ENCODE measurements at regions not wholly inside any gene's neighbourhood (a gene's known extent, or its start where the extent isn't known, plus 50 kb on each side); places are given as distances from the start of the nearest gene placed in this dataset.
"Not testable (repeated sequence)": the region's sequence is repeated elsewhere in the genome, so short reads cannot be mapped to it uniquely, and the experiment has no call there.

DNA sequence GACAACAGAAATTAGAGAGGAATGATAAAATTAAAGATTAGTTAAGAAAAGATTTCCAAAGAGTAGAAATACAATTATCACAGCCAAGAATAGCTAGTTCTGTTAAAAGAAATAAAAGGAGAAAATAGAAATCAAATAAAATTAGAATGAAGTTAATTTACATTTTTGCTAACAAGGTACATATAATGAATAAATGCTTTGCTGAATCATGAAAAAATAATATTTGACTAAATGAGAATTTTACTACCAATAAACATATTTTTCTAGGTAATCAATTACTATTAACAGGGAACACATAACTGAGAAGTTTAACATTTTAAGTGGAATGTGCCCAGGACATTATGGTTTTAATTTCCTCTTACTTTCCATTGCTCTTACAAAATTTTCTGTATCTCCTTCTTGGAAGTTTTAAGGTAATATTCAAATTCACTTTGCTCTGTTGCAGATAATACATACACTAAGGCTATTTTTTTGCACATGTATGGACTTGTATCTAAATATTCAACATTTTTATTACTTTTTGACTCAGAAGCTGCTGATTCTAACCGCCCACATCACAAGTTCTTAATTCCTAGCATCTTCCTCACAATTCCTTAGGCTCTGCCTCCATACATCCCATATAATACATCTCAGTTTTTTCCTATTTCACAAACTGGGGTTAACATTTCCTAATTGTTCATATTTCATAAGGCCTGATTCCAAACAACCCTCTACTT is 870.7 kb upstream of the INTU start:
- Histone ChIP-seq H3K4me1 (no peaks in the 10 kb centered on the region), H3K9me3 (no peaks in the 10 kb centered on the region), H3K9ac (no peak overlapping the region), H3K36me3 (no peaks in the 10 kb centered on the region), H3K27ac (no peak overlapping the region), H3K4me2 (no peak overlapping the region), H3K4me3 (no peak overlapping the region), H4K20me1 (no peaks in the 10 kb centered on the region), H3K27me3 (no peaks in the 10 kb centered on the region)
- no peak for TF ChIP-seq Cebpa-rat (IDR thresholded peaks at IDR 0.05)

GRCh38 chr4:126762663-126763247 is 870.0 kb upstream of the INTU start:
- Histone ChIP-seq H3K27me3 (no peaks in the 10 kb centered on the region), H3K4me1 (no peaks in the 10 kb centered on the region), H3K9ac (no peak overlapping the region)

GRCh38 chr4:126766241-126766640 is 866.5 kb upstream of the INTU start:
- TF ChIP-seq Cebpa-rat (IDR thresholded peaks at IDR 0.05) = no peak
- no peaks in the 10 kb centered on the region for H4K20me1 ChIP-seq

More at GRCh38 chr4:126762663-126763247, 870.0 kb upstream of the INTU start:
- no peak overlapping the region for H3K27ac ChIP-seq
- no peak for TF ChIP-seq Cebpa-rat (IDR thresholded peaks at IDR 0.05)
- no peaks in the 10 kb centered on the region for H3K9me3 ChIP-seq
- no peaks in the 10 kb centered on the region for H4K20me1 ChIP-seq
- no peaks in the 10 kb centered on the region for H3K36me3 ChIP-seq
- H3K4me3 ChIP-seq = no peak overlapping the region
- no peak overlapping the region for H3K4me2 ChIP-seq

DNA sequence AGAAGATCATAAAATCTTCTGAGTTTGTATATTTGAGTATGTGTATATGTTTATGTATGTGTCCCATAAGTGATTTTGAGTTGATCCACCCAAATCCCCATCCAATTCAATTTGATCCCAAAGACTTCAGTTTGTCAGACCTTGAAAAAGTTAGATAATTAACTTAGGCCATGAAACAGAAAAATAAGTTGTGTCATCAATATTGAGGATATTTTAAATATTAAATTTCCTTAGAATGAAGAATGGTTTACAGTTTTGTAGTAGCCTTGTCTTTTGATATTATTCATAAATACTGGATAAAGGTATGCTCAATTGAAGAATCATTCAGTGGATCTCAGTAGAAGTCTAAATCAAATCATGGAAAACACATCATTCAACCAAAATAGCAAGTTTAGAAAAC is 864.4 kb upstream of the INTU start:
- no peak for TF ChIP-seq Cebpa-rat (IDR thresholded peaks at IDR 0.05)
- no peaks in the 10 kb centered on the region for H3K4me1 ChIP-seq
- no peak overlapping the region for H3K9ac ChIP-seq
- no peak overlapping the region for H3K4me3 ChIP-seq
- no peak overlapping the region for H3K4me2 ChIP-seq
- no peaks in the 10 kb centered on the region for H3K27me3 ChIP-seq
- no peaks in the 10 kb centered on the region for H3K36me3 ChIP-seq
- peaks cover 12% of the 10 kb centered on the region; the same call in 1 of the 2 replicates for H3K9me3 ChIP-seq
- H3K27ac ChIP-seq = no peak overlapping the region
- H4K20me1 ChIP-seq = no peaks in the 10 kb centered on the region

More at GRCh38 chr4:126766241-126766640, 866.5 kb upstream of the INTU start:
- no peak overlapping the region for H3K4me2 ChIP-seq
- H3K9ac ChIP-seq = no peak overlapping the region
- H3K27me3 ChIP-seq = no peaks in the 10 kb centered on the region
- no peaks in the 10 kb centered on the region for H3K36me3 ChIP-seq
- H3K4me1 ChIP-seq = no peaks in the 10 kb centered on the region
- peaks cover 10% of the 10 kb centered on the region; the same call in 1 of the 2 replicates for H3K9me3 ChIP-seq
- H3K27ac ChIP-seq = no peak overlapping the region
- no peak overlapping the region for H3K4me3 ChIP-seq

DNA sequence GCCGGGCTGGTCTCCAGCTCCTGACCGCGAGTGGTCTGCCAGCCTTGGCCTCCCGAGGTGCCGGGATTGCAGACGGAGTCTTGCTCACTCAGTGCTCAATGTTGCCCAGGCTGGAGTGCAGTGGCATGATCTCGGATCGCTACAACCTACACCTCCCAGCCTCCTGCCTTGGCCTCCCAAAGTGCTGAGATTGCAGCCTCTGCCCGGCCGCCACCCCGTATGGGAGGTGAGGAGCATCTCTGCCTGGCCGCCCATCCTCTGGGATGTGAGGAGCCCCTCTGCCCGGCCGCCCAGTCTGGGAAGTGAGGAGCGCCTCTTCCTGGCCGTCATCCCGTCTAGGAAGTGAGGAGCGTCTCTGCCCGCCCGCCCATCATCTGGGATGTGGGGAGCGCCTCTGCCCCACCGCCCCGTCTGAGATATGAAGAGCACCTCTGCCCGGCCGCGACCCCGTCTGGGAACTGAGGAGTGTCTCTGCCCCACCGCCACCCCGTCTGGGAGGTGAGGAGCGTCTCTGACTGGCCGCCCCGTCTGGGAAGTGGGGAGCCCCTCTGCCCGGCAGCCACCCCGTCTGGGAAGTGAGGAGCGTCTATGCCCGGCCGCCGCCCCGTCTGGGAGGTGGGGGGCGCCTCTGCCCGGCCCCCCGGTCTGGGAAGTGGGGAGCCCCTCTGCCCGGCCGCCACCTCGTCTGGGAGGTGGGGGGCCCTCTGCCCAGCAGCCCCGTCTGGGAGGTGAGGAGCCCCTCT is 861.8 kb upstream of the INTU start:
- peaks cover 12% of the 10 kb centered on the region; the same call in 1 of the 2 replicates for H3K9me3 ChIP-seq
- H3K4me3 ChIP-seq, H3K27me3 ChIP-seq, H3K4me2 ChIP-seq, H4K20me1 ChIP-seq, H3K4me1 ChIP-seq, H3K36me3 ChIP-seq, H3K9ac ChIP-seq, H3K27ac ChIP-seq: not testable (repeated sequence)

- not testable (repeated sequence) for H3K27me3 ChIP-seq, H3K9ac ChIP-seq, H3K4me2 ChIP-seq, H4K20me1 ChIP-seq, H3K4me3 ChIP-seq, H3K4me1 ChIP-seq, H3K27ac ChIP-seq, H3K36me3 ChIP-seq
- peaks cover 12% of the 10 kb centered on the region; the same call in 1 of the 2 replicates for H3K9me3 ChIP-seq
These were observed 861.1 kb upstream of the INTU start for GRCh38 chr4:126771618-126772017.

GRCh38 chr4:126772662-126773061 is 860.1 kb upstream of the INTU start:
- H3K4me1 ChIP-seq = no peaks in the 10 kb centered on the region
- peaks cover 12% of the 10 kb centered on the region; the same call in 1 of the 2 replicates for H3K9me3 ChIP-seq
- H3K27ac ChIP-seq = no peak overlapping the region
- no peaks in the 10 kb centered on the region for H3K27me3 ChIP-seq
- H3K4me2 ChIP-seq = no peak overlapping the region
- no peaks in the 10 kb centered on the region for H4K20me1 ChIP-seq
- no peak overlapping the region for H3K9ac ChIP-seq
- no peaks in the 10 kb centered on the region for H3K36me3 ChIP-seq
- no peak for TF ChIP-seq Cebpa-rat (IDR thresholded peaks at IDR 0.05)
- no peak overlapping the region for H3K4me3 ChIP-seq

- TF ChIP-seq Cebpa-rat (IDR thresholded peaks at IDR 0.05) = no peak
- Histone ChIP-seq H3K27ac (no peak overlapping the region), H3K4me1 (no peaks in the 10 kb centered on the region), H4K20me1 (no peaks in the 10 kb centered on the region), H3K27me3 (no peaks in the 10 kb centered on the region), H3K9me3 (peaks cover 9% of the 10 kb centered on the region; the same call in 1 of the 2 replicates), H3K4me2 (no peak overlapping the region), H3K4me3 (no peak overlapping the region), H3K9ac (no peak overlapping the region), H3K36me3 (no peaks in the 10 kb centered on the region)
These were observed 857.2 kb upstream of the INTU start for GRCh38 chr4:126775485-126776106.

DNA sequence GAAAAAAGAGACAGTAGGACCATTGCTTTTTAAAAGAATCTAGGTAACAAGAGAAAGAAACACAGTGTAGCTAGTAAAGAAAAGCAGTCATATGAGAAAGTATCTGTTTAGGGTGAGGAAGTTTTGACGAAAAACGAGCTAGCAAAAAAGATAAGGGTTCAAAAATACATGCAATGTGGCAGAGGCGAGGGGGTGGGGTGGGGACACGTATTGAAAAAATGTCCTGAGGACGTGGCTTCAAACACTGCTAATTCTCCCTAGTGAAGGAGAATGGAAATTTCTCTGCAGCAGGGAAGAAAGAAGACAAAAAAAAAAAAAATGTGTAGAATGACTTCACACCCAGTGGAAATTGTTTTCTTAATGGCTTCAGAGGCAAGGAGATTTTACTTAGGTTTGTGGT is 856.4 kb upstream of the INTU start:
- no peaks in the 10 kb centered on the region for H3K4me1 ChIP-seq
- H4K20me1 ChIP-seq = no peaks in the 10 kb centered on the region
- no peaks in the 10 kb centered on the region for H3K36me3 ChIP-seq
- no peak overlapping the region for H3K4me2 ChIP-seq
- no peak overlapping the region for H3K4me3 ChIP-seq
- no peak for TF ChIP-seq Cebpa-rat (IDR thresholded peaks at IDR 0.05)
- H3K27me3 ChIP-seq = no peaks in the 10 kb centered on the region
- H3K27ac ChIP-seq = no peak overlapping the region
- 0 out of 2 replicates have a peak, but pooled peaks cover 1% of the 10 kb centered on the region for H3K9me3 ChIP-seq
- no peak overlapping the region for H3K9ac ChIP-seq

- Histone ChIP-seq H4K20me1 (no peaks in the 10 kb centered on the region), H3K9me3 (no peaks in the 10 kb centered on the region), H3K4me2 (no peak overlapping the region), H3K27ac (no peak overlapping the region), H3K4me3 (no peak overlapping the region), H3K27me3 (no peaks in the 10 kb centered on the region), H3K4me1 (no peaks in the 10 kb centered on the region), H3K9ac (no peak overlapping the region), H3K36me3 (no peaks in the 10 kb centered on the region)
- no peak for TF ChIP-seq Cebpa-rat (IDR thresholded peaks at IDR 0.05)
These were observed 855.1 kb upstream of the INTU start for GRCh38 chr4:126777649-126778048.

Measured in BLaER1 (cell line).